Peyer's patch (tissue), 4 donors: ENCODE measurements at regions not wholly inside any gene's neighbourhood (a gene's known extent, or its start where the extent isn't known, plus 50 kb on each side); places are given as distances from the start of the nearest gene placed in this dataset.

ENCODE experiments used
- DNase-seq, 3 donors: peaks; one replicate each; pipeline ENCODE4 v3.0.0-alpha.2; 2017 to 2019
- H3K27ac ChIP-seq, 4 donors: fragments of 200-600 bp; sonication (generic); one replicate each; pipeline ENCODE4 v1.5.1; 2016 to 2019
- H3K27me3 ChIP-seq, 2 donors: fragments of 200-600 bp; sonication (generic); one replicate each; pipeline ENCODE4 v1.5.1; 2019
- H3K36me3 ChIP-seq, 3 donors: fragments of 200-600 bp; sonication (generic); one replicate each; pipeline ENCODE4 v1.5.1; 2016 to 2019
- H3K4me1 ChIP-seq, 4 donors: fragments of 200-600 bp; sonication (generic); one replicate each; pipeline ENCODE4 v1.5.1; 2016 to 2019
- H3K4me3 ChIP-seq, 4 donors: fragments of 200-600 bp; sonication (generic); 1 replicate in 3 of 4; 2 replicates in 1 of 4; pipeline ENCODE4 v1.5.1; 2016 to 2019; ENCODE audit warnings: mild to moderate bottlenecking in 1 of 4
- H3K9me3 ChIP-seq, 4 donors: fragments of 200-600 bp; sonication (generic); one replicate each; pipeline ENCODE4 v1.5.1; 2016 to 2019; ENCODE audit warnings: mild to moderate bottlenecking in 1 of 4
- CTCF ChIP-seq, 6 experiments: fragments of 450-650 bp in 4 of 6; fragments of 200-600 bp in 2 of 6; sonication (generic) in 1 of 6; IDR thresholded peaks; one replicate each; pipeline ENCODE4 v1.5.1; 2017 to 2019; ENCODE audit warnings: antibody characterized with exemption in 6 of 6, mild to moderate bottlenecking in 3 of 6, moderate library complexity in 1 of 6
- POLR2A ChIP-seq, 2 donors: fragments of 450-650 bp; IDR thresholded peaks; one replicate each; pipeline ENCODE4 v1.5.1; 2017; ENCODE audit warnings: antibody characterized with exemption in 2 of 2, mild to moderate bottlenecking in 2 of 2, moderate library complexity in 2 of 2

GRCh38 chr3:22118542-22118941 lies 367.5 kb upstream of the ZNF385D start:
- DNase-seq = no peak
- no peaks in the 10 kb centered on the region for H3K27me3 ChIP-seq
- TF ChIP-seq POLR2A (IDR thresholded peaks at IDR 0.05) (no peak), CTCF (IDR thresholded peaks at IDR 0.05) (no peak)

GRCh38 chr3:22121068-22121701 lies 370.2 kb upstream of the ZNF385D start:
- TF ChIP-seq POLR2A (IDR thresholded peaks at IDR 0.05) = no peak
- Histone ChIP-seq H3K27ac (no peak overlapping the region), H3K4me3 (no peak overlapping the region), H3K27me3 (no peaks in the 10 kb centered on the region), H3K4me1 (no peaks in the 10 kb centered on the region), H3K36me3 (no peaks in the 10 kb centered on the region), H3K9me3 (no peaks in the 10 kb centered on the region)
- no peak for DNase-seq

More at GRCh38 chr3:22118542-22118941, 367.5 kb upstream of the ZNF385D start:
- Histone ChIP-seq H3K4me1 (no peaks in the 10 kb centered on the region), H3K27ac (no peak overlapping the region), H3K4me3 (no peak overlapping the region), H3K9me3 (no peaks in the 10 kb centered on the region), H3K36me3 (no peaks in the 10 kb centered on the region)

- DNase-seq = no peak
- TF ChIP-seq CTCF (IDR thresholded peaks at IDR 0.05) (no peak), POLR2A (IDR thresholded peaks at IDR 0.05) (no peak)
- Histone ChIP-seq H3K9me3 (no peaks in the 10 kb centered on the region), H3K36me3 (no peaks in the 10 kb centered on the region), H3K4me1 (no peaks in the 10 kb centered on the region), H3K4me3 (no peak overlapping the region), H3K27me3 (no peaks in the 10 kb centered on the region), H3K27ac (no peak overlapping the region)
Observed at GRCh38 chr3:22122567-22122966, 371.6 kb upstream of the ZNF385D start.

- DNase-seq = no peak
- no peak overlapping the region for H3K4me3 ChIP-seq
- no peaks in the 10 kb centered on the region for H3K36me3 ChIP-seq
- H3K27ac ChIP-seq = no peak overlapping the region
- H3K4me1 ChIP-seq = no peaks in the 10 kb centered on the region
- no peaks in the 10 kb centered on the region for H3K27me3 ChIP-seq
- TF ChIP-seq POLR2A (IDR thresholded peaks at IDR 0.05) = no peak
- TF ChIP-seq CTCF (IDR thresholded peaks at IDR 0.05) = no peak
- H3K9me3 ChIP-seq = no peaks in the 10 kb centered on the region
Observed at GRCh38 chr3:22129101-22129500, 378.1 kb upstream of the ZNF385D start.

GRCh38 chr3:22141769-22142168 lies 390.8 kb upstream of the ZNF385D start:
- no peaks in the 10 kb centered on the region for H3K36me3 ChIP-seq
- no peaks in the 10 kb centered on the region for H3K4me1 ChIP-seq
- H3K27ac ChIP-seq = no peak overlapping the region
- no peaks in the 10 kb centered on the region for H3K9me3 ChIP-seq
- no peaks in the 10 kb centered on the region for H3K27me3 ChIP-seq
- no peak for DNase-seq
- TF ChIP-seq CTCF (IDR thresholded peaks at IDR 0.05) (no peak), POLR2A (IDR thresholded peaks at IDR 0.05) (no peak)
- H3K4me3 ChIP-seq = no peak overlapping the region

GRCh38 chr3:22147161-22147560 lies 396.2 kb upstream of the ZNF385D start:
- Histone ChIP-seq H3K4me1 (no peaks in the 10 kb centered on the region), H3K9me3 (no peaks in the 10 kb centered on the region), H3K27ac (no peak overlapping the region), H3K4me3 (no peak overlapping the region), H3K36me3 (no peaks in the 10 kb centered on the region), H3K27me3 (no peaks in the 10 kb centered on the region)
- no peak for TF ChIP-seq POLR2A (IDR thresholded peaks at IDR 0.05)
- no peak for TF ChIP-seq CTCF (IDR thresholded peaks at IDR 0.05)
- DNase-seq = no peak
